ENCODE measurements at regions not wholly inside any gene's neighbourhood (a gene's known extent, or its start where the extent isn't known, plus 50 kb on each side); places are given as distances from the start of the nearest gene placed in this dataset.

DNA sequence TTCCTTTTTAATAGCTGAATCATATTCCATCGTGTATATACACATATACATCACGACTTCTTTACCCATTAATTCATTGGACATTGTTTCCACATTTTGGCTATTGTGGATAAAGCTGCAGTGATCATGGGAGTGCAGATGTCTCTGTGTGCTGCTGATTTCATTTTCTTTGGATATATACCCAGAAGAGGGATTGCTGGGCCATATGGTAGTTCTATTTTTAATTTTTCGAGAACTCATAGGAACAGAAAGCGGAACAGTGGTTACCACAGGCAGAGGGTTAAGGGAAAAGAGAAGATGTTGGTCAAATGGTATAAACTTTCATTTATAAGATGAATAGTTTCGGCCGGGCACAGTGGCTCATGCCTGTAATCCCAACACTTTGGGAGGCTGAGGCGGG is 187.4 kb upstream of the MYOCD start:
- no peaks in the 10 kb centered on the region for H4K20me1 ChIP-seq (ENCODE audit: control insufficient read depth, extremely low read depth, insufficient read depth, low read length)
- H3K9me3 ChIP-seq (ENCODE audit: control insufficient read depth, low read depth, low read length), result no peaks in the 10 kb centered on the region
- no peaks in the 10 kb centered on the region for H3K79me2 ChIP-seq (ENCODE audit: control insufficient read depth, insufficient read depth, low read length)
- dilution Hi-C loops (cut with MboI; ENCODE audit: extremely low pct_ligation_motif_present, low sequenced_read_pairs), result no loop called here
- H3K27me3 ChIP-seq (ENCODE audit: control insufficient read depth, extremely low read depth, insufficient read depth, low read length), result no peaks in the 10 kb centered on the region
- no peak overlapping the region for H2AFZ ChIP-seq (ENCODE audit: control insufficient read depth, low read length)
- no peak for FAIRE-seq
- DNase-seq (ENCODE audit: low read depth, low spot score), result no peak
- H3K4me3 ChIP-seq (ENCODE audit: control insufficient read depth in 2 of 3, extremely low read depth in 1 of 3, insufficient read depth in 2 of 3, low read depth in 1 of 3, low read length in 3 of 3), result no peak overlapping the region
- no peak for TF ChIP-seq EZH2 (IDR thresholded peaks at IDR 0.05; ENCODE audit: low read length)
- TF ChIP-seq CTCF (optimal IDR thresholded peaks at IDR 0.05 in 1 of 3, IDR thresholded peaks at IDR 0.05 in 1 of 3, conservative IDR thresholded peaks at IDR 0.05 in 1 of 3; ENCODE audit: extremely low read depth in 1 of 3, insufficient read depth in 2 of 3, low read length in 3 of 3), result no peak
- H3K36me3 ChIP-seq (ENCODE audit: control insufficient read depth in 2 of 2, extremely low read depth in 1 of 2, insufficient read depth in 2 of 2, low read length in 2 of 2), result no peaks in the 10 kb centered on the region
- H3K27ac ChIP-seq (ENCODE audit: control insufficient read depth, insufficient read depth, low read length), result no peak overlapping the region
- H3K4me2 ChIP-seq (ENCODE audit: control insufficient read depth, extremely low read depth, insufficient read depth, low read depth, low read length), result no peak overlapping the region
- H3K9ac ChIP-seq (ENCODE audit: control insufficient read depth, extremely low read depth, insufficient read depth, low read length), result no peak overlapping the region
- H3K9me1 ChIP-seq (ENCODE audit: control insufficient read depth, extremely low read depth, insufficient read depth, low read length), result no peaks in the 10 kb centered on the region
- no peaks in the 10 kb centered on the region for H3K4me1 ChIP-seq (ENCODE audit: control insufficient read depth, extremely low read depth, insufficient read depth, low read length)

GRCh38 chr17:12485361-12485906 is 180.3 kb upstream of the MYOCD start:
- no peaks in the 10 kb centered on the region for H3K9me1 ChIP-seq (ENCODE audit: control insufficient read depth, extremely low read depth, insufficient read depth, low read length)
- DNase-seq (ENCODE audit: low read depth, low spot score) (no peak), FAIRE-seq (no peak)
- H3K36me3 ChIP-seq (ENCODE audit: control insufficient read depth in 2 of 2, extremely low read depth in 1 of 2, insufficient read depth in 2 of 2, low read length in 2 of 2), result no peaks in the 10 kb centered on the region
- no peak overlapping the region for H2AFZ ChIP-seq (ENCODE audit: control insufficient read depth, low read length)
- no peaks in the 10 kb centered on the region for H3K79me2 ChIP-seq (ENCODE audit: control insufficient read depth, insufficient read depth, low read length)
- no peaks in the 10 kb centered on the region for H3K27me3 ChIP-seq (ENCODE audit: control insufficient read depth, extremely low read depth, insufficient read depth, low read length)
- no peak for TF ChIP-seq CTCF (optimal IDR thresholded peaks at IDR 0.05 in 1 of 3, IDR thresholded peaks at IDR 0.05 in 1 of 3, conservative IDR thresholded peaks at IDR 0.05 in 1 of 3; ENCODE audit: extremely low read depth in 1 of 3, insufficient read depth in 2 of 3, low read length in 3 of 3)
- TF ChIP-seq EZH2 (IDR thresholded peaks at IDR 0.05; ENCODE audit: low read length), result no peak
- no peak overlapping the region for H3K9ac ChIP-seq (ENCODE audit: control insufficient read depth, extremely low read depth, insufficient read depth, low read length)
- dilution Hi-C loops (cut with MboI; ENCODE audit: extremely low pct_ligation_motif_present, low sequenced_read_pairs), result no loop called here
- H3K4me3 ChIP-seq (ENCODE audit: control insufficient read depth in 2 of 3, extremely low read depth in 1 of 3, insufficient read depth in 2 of 3, low read depth in 1 of 3, low read length in 3 of 3), result no peak overlapping the region
- H3K4me2 ChIP-seq (ENCODE audit: control insufficient read depth, extremely low read depth, insufficient read depth, low read depth, low read length), result no peak overlapping the region
- H4K20me1 ChIP-seq (ENCODE audit: control insufficient read depth, extremely low read depth, insufficient read depth, low read length), result no peaks in the 10 kb centered on the region
- H3K9me3 ChIP-seq (ENCODE audit: control insufficient read depth, low read depth, low read length), result no peaks in the 10 kb centered on the region
- H3K27ac ChIP-seq (ENCODE audit: control insufficient read depth, insufficient read depth, low read length), result no peak overlapping the region
- no peaks in the 10 kb centered on the region for H3K4me1 ChIP-seq (ENCODE audit: control insufficient read depth, extremely low read depth, insufficient read depth, low read length)
